OCI-LY7 (cell line): ENCODE measurements at regions not wholly inside any gene's neighbourhood (a gene's known extent, or its start where the extent isn't known, plus 50 kb on each side); places are given as distances from the start of the nearest gene placed in this dataset.
A peak's percentile ranks its signal among the peaks of the same experiment; 100 is the strongest.

Experiments used
- BruUV-seq: library from RNA; stranded (reverse); fragments of 400-500 nt; replicated peaks from 2 replicates; lab custom pipeline; 2021; lab: Mats Ljungman, UMichigan
- CTCF ChIA-PET: fragments of 300-600 bp; sonication (Branson Sonifier 250); formaldehyde crosslinking; loops from one replicate; lab custom pipeline; 2022; ENCODE audit warnings: antibody characterized with exemption; ENCODE audit not compliant: unreplicated experiment; lab: Charles Lee
- POLR2A ChIA-PET: fragments of 300-600 bp; sonication (Branson Sonifier 250); formaldehyde crosslinking; loops from one replicate; lab custom pipeline; 2022; ENCODE audit warnings: antibody characterized with exemption; lab: Charles Lee
- DNase-seq: peaks from one replicate; pipeline ENCODE4 v3.0.0-alpha.2; 2015; ENCODE audit warnings: low spot score
- H2AFZ ChIP-seq: fragments of 200-600 bp; sonication (generic), shearing (Covaris generic); 2 replicates; pipeline ENCODE4 v1.6.1; 2014; ENCODE audit warnings: mild to moderate bottlenecking, antibody characterized with exemption, low read length, moderate library complexity
- H3K27ac ChIP-seq: fragments of 200-600 bp; sonication (generic); 2 replicates; pipeline ENCODE4 v1.5.1; 2014; ENCODE audit warnings: mixed run types, low read depth, mild to moderate bottlenecking, moderate library complexity, low read length, inconsistent platforms; ENCODE audit not compliant: poor library complexity, severe bottlenecking
- H3K36me3 ChIP-seq: fragments of 200-600 bp; sonication (generic); 2 replicates; pipeline ENCODE4 v1.6.1; 2014; ENCODE audit warnings: mild to moderate bottlenecking, antibody characterized with exemption, low read length, moderate library complexity, mixed read lengths; ENCODE audit not compliant: insufficient read depth
- H3K4me1 ChIP-seq: fragments of 200-600 bp; sonication (generic); 2 replicates; pipeline ENCODE4 v1.5.1; 2014; ENCODE audit warnings: mild to moderate bottlenecking, low read length; ENCODE audit not compliant: insufficient read depth, poor library complexity, severe bottlenecking
- H3K4me2 ChIP-seq: fragments of 200-600 bp; sonication (generic); 2 replicates; pipeline ENCODE4 v1.6.1; 2014; ENCODE audit warnings: mild to moderate bottlenecking, low read length
- H3K4me3 ChIP-seq: fragments of 200-600 bp; sonication (generic); 2 replicates; pipeline ENCODE4 v1.5.1; 2014; ENCODE audit warnings: mild to moderate bottlenecking, low read depth, low read length; ENCODE audit not compliant: poor library complexity, severe bottlenecking
- H3K79me2 ChIP-seq: fragments of 200-600 bp; sonication (generic); 2 replicates; pipeline ENCODE4 v1.6.1; 2016; ENCODE audit warnings: low read depth, mild to moderate bottlenecking, low read length, moderate library complexity, mixed read lengths; ENCODE audit not compliant: insufficient read depth
- H3K9me2 ChIP-seq: fragments of 200-600 bp; sonication (generic); 2 replicates; pipeline ENCODE4 v1.6.1; 2016; ENCODE audit warnings: mild to moderate bottlenecking, low read length, mixed read lengths; ENCODE audit not compliant: insufficient read depth
- H3K9me3 ChIP-seq: fragments of 200-600 bp; sonication (generic); 2 replicates; pipeline ENCODE4 v1.6.1; 2014; ENCODE audit warnings: mild to moderate bottlenecking, mixed run types, low read length, mixed read lengths
- H4K20me1 ChIP-seq: fragments of 200-600 bp; sonication (generic); 2 replicates; pipeline ENCODE4 v1.6.1; 2014; ENCODE audit warnings: mild to moderate bottlenecking, antibody characterized with exemption, low read length, moderate library complexity, mixed read lengths; ENCODE audit not compliant: insufficient read depth
- EZH2phosphoT487 ChIP-seq: fragments of 200-600 bp; sonication (generic); IDR thresholded peaks from 2 replicates; pipeline ENCODE4 v1.6.1; 2018; ENCODE audit warnings: low read depth, borderline replicate concordance, mild to moderate bottlenecking, mixed run types, antibody characterized with exemption, low read length, moderate library complexity, mixed read lengths
- intact Hi-C: fragments of 100-400 bp; cut with micrococcal nuclease; formaldehyde crosslinking; loops from one replicate; pipeline ENCODE4 v1.10.0; 2022; ENCODE audit not compliant: unreplicated experiment
- TF ChIP-seq, protein P1 (sequence below): fragments of 200-600 bp; sonication (generic); conservative IDR thresholded peaks from 2 replicates; pipeline ENCODE4 v1.5.1; 2014; ENCODE audit warnings: mild to moderate bottlenecking, antibody characterized with exemption, low read length, moderate library complexity, mixed read lengths

DNA sequence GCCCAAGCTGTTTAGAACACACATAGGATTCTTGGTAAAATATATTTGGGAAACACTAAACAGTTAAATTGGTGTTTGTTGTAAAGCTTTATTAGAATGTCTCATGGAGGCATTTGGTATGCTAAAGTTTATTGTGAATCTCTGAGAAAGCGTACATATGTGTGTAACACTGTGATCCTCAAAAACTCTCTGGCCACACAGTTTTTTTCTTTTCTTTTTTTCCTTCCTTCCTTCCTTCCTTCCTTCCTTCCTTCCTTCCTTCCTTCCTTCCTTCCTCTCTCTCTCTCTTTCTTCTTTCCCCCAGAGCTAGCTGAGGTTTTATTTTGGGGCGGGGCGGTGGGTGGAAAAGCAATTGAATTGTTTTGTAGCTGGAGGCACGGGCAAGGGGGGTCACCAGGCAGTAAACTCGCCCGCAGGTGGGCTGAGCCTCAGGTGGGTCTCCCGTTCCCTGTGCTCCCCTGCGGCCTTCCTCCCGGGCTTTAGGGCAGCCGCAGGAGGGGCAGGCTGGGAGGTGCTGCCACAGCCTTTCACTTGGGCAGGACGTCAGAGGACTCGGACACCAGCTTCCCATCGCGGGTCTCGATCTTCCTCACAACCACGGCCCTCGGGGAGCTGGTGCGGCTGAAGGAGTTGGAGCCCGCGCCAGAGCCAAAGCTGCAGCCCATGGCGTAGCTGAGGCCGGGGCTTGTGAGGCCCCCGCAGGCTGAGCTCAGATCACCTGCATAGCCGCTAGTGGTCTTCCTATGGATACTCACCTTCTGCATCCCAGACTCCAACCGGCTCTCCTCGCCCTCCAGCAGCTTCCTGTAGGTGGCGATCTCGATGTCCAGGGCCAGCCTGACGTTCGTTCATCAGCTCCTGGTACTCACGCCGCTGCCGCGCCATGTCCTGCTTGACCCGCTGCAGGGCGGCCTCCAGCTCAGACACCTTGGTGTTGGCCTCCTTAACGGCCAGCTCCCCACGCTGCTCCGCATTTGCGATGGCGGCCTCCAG, 459.0 kb downstream of the GATA3 start:
- Histone ChIP-seq H4K20me1 (no peaks in the 10 kb centered on the region), H3K79me2 (no peaks in the 10 kb centered on the region), H2AFZ (no peak overlapping the region), H3K36me3 (no peaks in the 10 kb centered on the region), H3K4me3 (no peak overlapping the region), H3K9me2 (no peaks in the 10 kb centered on the region), H3K9me3 (no peaks in the 10 kb centered on the region), H3K4me2 (no peak overlapping the region), H3K27ac (no peak overlapping the region), H3K4me1 (no peaks in the 10 kb centered on the region)
- ChIA-PET POLR2A (interaction anchor here (0.6 kb wide), 1 partner anchor 1330 kb away, joined by 5 read pairs; no protein-coding TSS in a partner anchor), CTCF (no interaction called here)
- intact Hi-C loops = no loop called here
- DNase-seq = no peak
- no TSS peak for BruUV-seq
- TF ChIP-seq, protein P1, sequence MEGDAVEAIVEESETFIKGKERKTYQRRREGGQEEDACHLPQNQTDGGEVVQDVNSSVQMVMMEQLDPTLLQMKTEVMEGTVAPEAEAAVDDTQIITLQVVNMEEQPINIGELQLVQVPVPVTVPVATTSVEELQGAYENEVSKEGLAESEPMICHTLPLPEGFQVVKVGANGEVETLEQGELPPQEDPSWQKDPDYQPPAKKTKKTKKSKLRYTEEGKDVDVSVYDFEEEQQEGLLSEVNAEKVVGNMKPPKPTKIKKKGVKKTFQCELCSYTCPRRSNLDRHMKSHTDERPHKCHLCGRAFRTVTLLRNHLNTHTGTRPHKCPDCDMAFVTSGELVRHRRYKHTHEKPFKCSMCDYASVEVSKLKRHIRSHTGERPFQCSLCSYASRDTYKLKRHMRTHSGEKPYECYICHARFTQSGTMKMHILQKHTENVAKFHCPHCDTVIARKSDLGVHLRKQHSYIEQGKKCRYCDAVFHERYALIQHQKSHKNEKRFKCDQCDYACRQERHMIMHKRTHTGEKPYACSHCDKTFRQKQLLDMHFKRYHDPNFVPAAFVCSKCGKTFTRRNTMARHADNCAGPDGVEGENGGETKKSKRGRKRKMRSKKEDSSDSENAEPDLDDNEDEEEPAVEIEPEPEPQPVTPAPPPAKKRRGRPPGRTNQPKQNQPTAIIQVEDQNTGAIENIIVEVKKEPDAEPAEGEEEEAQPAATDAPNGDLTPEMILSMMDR = no peak
- no peak for TF ChIP-seq EZH2phosphoT487

DNA sequence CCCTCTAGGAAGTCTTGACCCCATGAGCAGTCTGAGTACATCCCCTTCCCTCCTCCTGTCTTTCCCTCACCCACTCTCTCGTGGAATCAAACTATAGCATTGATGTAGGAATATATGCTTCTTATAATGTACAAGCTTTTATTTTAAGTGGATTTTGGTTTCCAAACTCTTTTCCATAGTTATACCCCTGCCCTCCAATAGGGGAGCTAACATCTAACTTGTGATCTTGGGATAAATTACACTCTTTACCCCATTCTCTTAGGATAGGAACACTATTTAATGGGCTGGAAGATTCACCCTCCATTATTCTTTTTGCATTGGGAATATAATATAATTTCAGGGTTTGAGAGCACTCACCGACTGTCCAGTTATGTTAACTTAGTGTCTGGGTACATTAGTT, 465.9 kb downstream of the GATA3 start:
- no peak overlapping the region for H3K27ac ChIP-seq

More for the DNA sequence above, 465.9 kb downstream of the GATA3 start:
- Histone ChIP-seq H3K4me2 (no peak overlapping the region), H3K4me1 (no peaks in the 10 kb centered on the region), H3K36me3 (no peaks in the 10 kb centered on the region), H2AFZ (no peak overlapping the region), H3K79me2 (no peaks in the 10 kb centered on the region), H3K4me3 (no peak overlapping the region), H4K20me1 (no peaks in the 10 kb centered on the region), H3K9me3 (no peaks in the 10 kb centered on the region), H3K9me2 (no peaks in the 10 kb centered on the region)
- ChIA-PET POLR2A (no interaction called here), CTCF (no interaction called here)
- TF ChIP-seq EZH2phosphoT487 = no peak
- TF ChIP-seq, protein P1 = peak; percentile 26; the same call in 1 of the 2 replicates
- intact Hi-C loops = no loop called here
- no peak for DNase-seq
- BruUV-seq = no TSS peak
